Brain microvascular endothelial cell (primary cell): ENCODE measurements at regions not wholly inside any gene's neighbourhood (a gene's known extent, or its start where the extent isn't known, plus 50 kb on each side); places are given as distances from the start of the nearest gene placed in this dataset.

Experiments used
- DNase-seq: peaks from one replicate; pipeline ENCODE4 v3.0.0-alpha.2; 2020
- H3K27ac ChIP-seq: fragments of 250-450 bp; sonication (Bioruptor Pico); 2 replicates; pipeline ENCODE4 v1.5.1; 2020; ENCODE audit warnings: mild to moderate bottlenecking, moderate library complexity
- H3K27me3 ChIP-seq: fragments of 250-450 bp; sonication (Bioruptor Pico); replicated peaks from 2 replicates; pipeline ENCODE4 v1.5.1; 2020; ENCODE audit warnings: mild to moderate bottlenecking
- H3K36me3 ChIP-seq: fragments of 250-450 bp; sonication (Bioruptor Pico); replicated peaks from 2 replicates; pipeline ENCODE4 v1.5.1; 2020; ENCODE audit warnings: mild to moderate bottlenecking
- H3K4me3 ChIP-seq: 2 replicates; pipeline ENCODE4 v1.5.1; 2011; ENCODE audit warnings: low read depth, mild to moderate bottlenecking, control low read depth, low read length, moderate library complexity
- CTCF ChIP-seq: IDR thresholded peaks from 2 replicates; pipeline ENCODE4 v1.5.1; 2011; ENCODE audit warnings: low read depth, mild to moderate bottlenecking, moderate library complexity, low read length, control low read depth, inconsistent platforms; ENCODE audit errors: missing control alignments
- in situ Hi-C: cut with HindIII; loops from 2 replicates; pipeline ENCODE4 v1.10.0; 2017; ENCODE audit warnings: low sequenced_read_pairs, low pct_ligation_motif_present

GRCh38 chr14:26702721-26703230 is 104.9 kb upstream of the NOVA1 start:
- Histone ChIP-seq H3K27me3 (no peaks in the 10 kb centered on the region), H3K27ac (no peak overlapping the region), H3K36me3 (no peaks in the 10 kb centered on the region), H3K4me3 (no peak overlapping the region)
- in situ Hi-C loops: no loop called here
- no peak for TF ChIP-seq CTCF
- no peak for DNase-seq

DNA sequence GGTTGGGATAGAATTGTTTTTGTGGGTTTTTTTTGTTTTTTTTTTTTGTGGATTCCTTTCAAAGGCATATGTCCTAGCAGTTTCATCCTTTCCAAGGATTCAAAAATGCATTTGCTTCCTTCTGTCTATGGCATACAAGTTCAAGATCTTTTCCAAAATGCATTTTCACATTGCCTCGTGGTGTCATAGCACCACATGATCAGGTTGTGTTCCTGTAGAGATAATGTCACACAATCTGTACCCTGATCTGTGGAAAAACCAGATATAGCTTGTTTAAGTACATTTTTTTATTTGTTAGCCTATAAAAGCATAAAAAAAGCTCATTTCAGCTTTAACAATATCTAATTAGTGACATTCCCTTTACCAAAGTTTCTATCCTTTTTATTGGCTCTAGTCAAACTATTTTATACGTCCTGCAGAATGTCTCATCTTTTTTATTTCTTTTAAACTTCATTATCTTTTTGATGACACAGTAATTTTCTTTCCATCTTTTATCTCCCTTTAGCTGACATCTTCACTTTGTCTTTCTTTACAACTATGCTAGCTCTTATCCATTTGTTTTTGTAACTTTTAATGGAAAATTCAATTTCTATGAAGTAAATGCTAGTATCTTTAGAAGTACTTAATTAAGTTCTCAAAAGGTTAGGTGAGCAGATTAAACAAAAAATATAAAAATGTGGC is 106.0 kb upstream of the NOVA1 start:
- Histone ChIP-seq H3K36me3 (no peaks in the 10 kb centered on the region), H3K27me3 (no peaks in the 10 kb centered on the region), H3K4me3 (no peak overlapping the region), H3K27ac (no peak overlapping the region)
- no peak for DNase-seq
- no peak for TF ChIP-seq CTCF
- in situ Hi-C loops: no loop called here

GRCh38 chr14:26707234-26707633 is 109.4 kb upstream of the NOVA1 start:
- no peak overlapping the region for H3K27ac ChIP-seq
- in situ Hi-C loops: no loop called here
- no peak overlapping the region for H3K4me3 ChIP-seq
- DNase-seq: no peak
- no peak for TF ChIP-seq CTCF
- no peaks in the 10 kb centered on the region for H3K27me3 ChIP-seq
- H3K36me3 ChIP-seq: no peaks in the 10 kb centered on the region

DNA sequence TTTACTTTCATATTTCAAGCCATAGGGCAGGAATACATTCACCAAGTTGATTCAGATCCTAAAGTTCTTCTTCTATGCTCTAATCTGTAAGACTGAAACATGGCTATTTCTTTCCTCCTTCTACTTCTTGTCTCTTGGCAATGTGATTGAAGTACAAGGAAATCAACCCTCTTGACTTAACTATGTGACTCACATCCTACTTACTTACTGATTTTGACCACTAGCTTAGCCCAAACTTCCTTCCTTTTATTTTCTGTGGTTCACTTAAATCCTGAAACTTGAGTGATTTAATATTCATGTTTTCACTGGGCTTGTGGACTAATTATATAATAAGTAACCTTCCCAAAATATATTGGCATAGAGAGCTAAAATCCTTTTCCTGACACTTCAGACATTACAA is 111.2 kb upstream of the NOVA1 start:
- no peaks in the 10 kb centered on the region for H3K36me3 ChIP-seq
- H3K27me3 ChIP-seq: no peaks in the 10 kb centered on the region
- H3K27ac ChIP-seq: no peak overlapping the region
- H3K4me3 ChIP-seq: no peak overlapping the region
- no peak for TF ChIP-seq CTCF
- in situ Hi-C loops: no loop called here
- no peak for DNase-seq

- no peaks in the 10 kb centered on the region for H3K27me3 ChIP-seq
- TF ChIP-seq CTCF: no peak
- H3K36me3 ChIP-seq: no peaks in the 10 kb centered on the region
- no peak overlapping the region for H3K27ac ChIP-seq
- H3K4me3 ChIP-seq: no peak overlapping the region
- no peak for DNase-seq
- in situ Hi-C loops: no loop called here
Observed at GRCh38 chr14:26719514-26719913, 121.7 kb upstream of the NOVA1 start.

GRCh38 chr14:26722258-26722657 is 124.4 kb upstream of the NOVA1 start:
- no peak overlapping the region for H3K4me3 ChIP-seq
- no peak for TF ChIP-seq CTCF
- in situ Hi-C loops: no loop called here
- DNase-seq: no peak
- H3K36me3 ChIP-seq: no peaks in the 10 kb centered on the region
- no peak overlapping the region for H3K27ac ChIP-seq
- no peaks in the 10 kb centered on the region for H3K27me3 ChIP-seq
